Peyer's patch (tissue), 4 donors: ENCODE measurements at regions not wholly inside any gene's neighbourhood (a gene's known extent, or its start where the extent isn't known, plus 50 kb on each side); places are given as distances from the start of the nearest gene placed in this dataset.

Experiments used
- DNase-seq, 3 donors: peaks; one replicate each; pipeline ENCODE4 v3.0.0-alpha.2; 2017 to 2019
- H3K27ac ChIP-seq, 4 donors: fragments of 200-600 bp; sonication (generic); one replicate each; pipeline ENCODE4 v1.5.1; 2016 to 2019
- H3K27me3 ChIP-seq, 2 donors: fragments of 200-600 bp; sonication (generic); one replicate each; pipeline ENCODE4 v1.5.1; 2019
- H3K36me3 ChIP-seq, 3 donors: fragments of 200-600 bp; sonication (generic); one replicate each; pipeline ENCODE4 v1.5.1; 2016 to 2019
- H3K4me1 ChIP-seq, 4 donors: fragments of 200-600 bp; sonication (generic); one replicate each; pipeline ENCODE4 v1.5.1; 2016 to 2019
- H3K4me3 ChIP-seq, 4 donors: fragments of 200-600 bp; sonication (generic); 1 replicate in 3 of 4; 2 replicates in 1 of 4; pipeline ENCODE4 v1.5.1; 2016 to 2019; ENCODE audit warnings: mild to moderate bottlenecking in 1 of 4
- H3K9me3 ChIP-seq, 4 donors: fragments of 200-600 bp; sonication (generic); one replicate each; pipeline ENCODE4 v1.5.1; 2016 to 2019; ENCODE audit warnings: mild to moderate bottlenecking in 1 of 4
- CTCF ChIP-seq, 6 experiments: fragments of 450-650 bp in 4 of 6; fragments of 200-600 bp in 2 of 6; sonication (generic) in 1 of 6; IDR thresholded peaks; one replicate each; pipeline ENCODE4 v1.5.1; 2017 to 2019; ENCODE audit warnings: antibody characterized with exemption in 6 of 6, mild to moderate bottlenecking in 3 of 6, moderate library complexity in 1 of 6
- POLR2A ChIP-seq, 2 donors: fragments of 450-650 bp; IDR thresholded peaks; one replicate each; pipeline ENCODE4 v1.5.1; 2017; ENCODE audit warnings: antibody characterized with exemption in 2 of 2, mild to moderate bottlenecking in 2 of 2, moderate library complexity in 2 of 2

- Histone ChIP-seq H3K9me3 (no peaks in the 10 kb centered on the region), H3K4me3 (no peak overlapping the region), H3K27ac (no peak overlapping the region), H3K4me1 (no peaks in the 10 kb centered on the region), H3K27me3 (no peaks in the 10 kb centered on the region), H3K36me3 (no peaks in the 10 kb centered on the region)
- TF ChIP-seq CTCF (IDR thresholded peaks at IDR 0.05) (no peak), POLR2A (IDR thresholded peaks at IDR 0.05) (no peak)
- no peak for DNase-seq
These were observed 73.0 kb upstream of the GOLIM4 start for GRCh38 chr3:168168743-168169142.

- H3K4me3 ChIP-seq, result no peak overlapping the region
- H3K27ac ChIP-seq, result no peak overlapping the region
- H3K36me3 ChIP-seq, result no peaks in the 10 kb centered on the region
These were observed 69.9 kb upstream of the GOLIM4 start for GRCh38 chr3:168165390-168166269.

GRCh38 chr3:168162172-168162571 is 66.4 kb upstream of the GOLIM4 start:
- Histone ChIP-seq H3K4me1 (no peaks in the 10 kb centered on the region), H3K36me3 (no peaks in the 10 kb centered on the region), H3K4me3 (no peak overlapping the region), H3K27me3 (no peaks in the 10 kb centered on the region), H3K9me3 (no peaks in the 10 kb centered on the region), H3K27ac (no peak overlapping the region)
- no peak for DNase-seq
- no peak for TF ChIP-seq POLR2A (IDR thresholded peaks at IDR 0.05)
- TF ChIP-seq CTCF (IDR thresholded peaks at IDR 0.05), result no peak

More at GRCh38 chr3:168165390-168166269, 69.9 kb upstream of the GOLIM4 start:
- Histone ChIP-seq H3K27me3 (no peaks in the 10 kb centered on the region), H3K4me1 (no peaks in the 10 kb centered on the region), H3K9me3 (no peaks in the 10 kb centered on the region)
- peak in 2 of 3 donors; percentile 44 to 85 for DNase-seq
- peak; percentile 44 to 91 (median 76) for TF ChIP-seq CTCF (IDR thresholded peaks at IDR 0.05)
- TF ChIP-seq POLR2A (IDR thresholded peaks at IDR 0.05), result no peak

DNA sequence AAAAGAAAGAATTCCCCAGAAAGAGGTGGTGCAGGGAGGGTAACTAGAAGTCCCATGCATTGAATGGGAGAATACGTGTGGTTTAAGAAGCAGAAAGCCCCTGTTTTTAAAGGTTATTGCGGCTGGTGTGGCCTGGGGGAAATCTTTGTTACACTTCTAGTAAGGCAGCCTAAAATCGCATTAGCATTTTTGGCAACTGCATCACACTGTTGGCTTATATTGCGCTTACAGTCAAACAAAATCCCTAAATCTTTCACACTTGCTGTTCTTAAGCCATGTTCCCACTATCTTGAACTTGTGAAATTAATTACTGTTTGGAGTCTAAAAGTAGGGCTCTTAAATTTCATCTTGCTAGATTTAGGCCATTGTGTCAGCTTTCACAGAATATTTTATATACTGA is 66.0 kb upstream of the GOLIM4 start:
- Histone ChIP-seq H3K4me3 (no peak overlapping the region), H3K27ac (peak overlapping the region in 1 of 4 donors; percentile 8)
- no peak for DNase-seq

GRCh38 chr3:168157903-168158302 is 62.2 kb upstream of the GOLIM4 start:
- no peaks in the 10 kb centered on the region for H3K36me3 ChIP-seq
- H3K9me3 ChIP-seq, result peaks cover 0 to 2% (median under 1%) of the 10 kb centered on the region in 4 donors
- H3K27me3 ChIP-seq, result no peaks in the 10 kb centered on the region
- TF ChIP-seq CTCF (IDR thresholded peaks at IDR 0.05), result no peak
- no peak for TF ChIP-seq POLR2A (IDR thresholded peaks at IDR 0.05)
- no peak overlapping the region for H3K4me3 ChIP-seq
- no peak overlapping the region for H3K27ac ChIP-seq
- no peak for DNase-seq
- H3K4me1 ChIP-seq, result no peaks in the 10 kb centered on the region

More for the DNA sequence above, 66.0 kb upstream of the GOLIM4 start:
- Histone ChIP-seq H3K4me1 (no peaks in the 10 kb centered on the region), H3K27me3 (no peaks in the 10 kb centered on the region), H3K9me3 (no peaks in the 10 kb centered on the region), H3K36me3 (no peaks in the 10 kb centered on the region)
- no peak for TF ChIP-seq POLR2A (IDR thresholded peaks at IDR 0.05)
- TF ChIP-seq CTCF (IDR thresholded peaks at IDR 0.05), result no peak
